Brain pericyte (primary cell): ENCODE measurements at regions not wholly inside any gene's neighbourhood (a gene's known extent, or its start where the extent isn't known, plus 50 kb on each side); places are given as distances from the start of the nearest gene placed in this dataset.

ENCODE experiments used
- DNase-seq: peaks from one replicate; pipeline ENCODE4 v3.0.0-alpha.2; 2012; ENCODE audit warnings: low read depth, low spot score

DNA sequence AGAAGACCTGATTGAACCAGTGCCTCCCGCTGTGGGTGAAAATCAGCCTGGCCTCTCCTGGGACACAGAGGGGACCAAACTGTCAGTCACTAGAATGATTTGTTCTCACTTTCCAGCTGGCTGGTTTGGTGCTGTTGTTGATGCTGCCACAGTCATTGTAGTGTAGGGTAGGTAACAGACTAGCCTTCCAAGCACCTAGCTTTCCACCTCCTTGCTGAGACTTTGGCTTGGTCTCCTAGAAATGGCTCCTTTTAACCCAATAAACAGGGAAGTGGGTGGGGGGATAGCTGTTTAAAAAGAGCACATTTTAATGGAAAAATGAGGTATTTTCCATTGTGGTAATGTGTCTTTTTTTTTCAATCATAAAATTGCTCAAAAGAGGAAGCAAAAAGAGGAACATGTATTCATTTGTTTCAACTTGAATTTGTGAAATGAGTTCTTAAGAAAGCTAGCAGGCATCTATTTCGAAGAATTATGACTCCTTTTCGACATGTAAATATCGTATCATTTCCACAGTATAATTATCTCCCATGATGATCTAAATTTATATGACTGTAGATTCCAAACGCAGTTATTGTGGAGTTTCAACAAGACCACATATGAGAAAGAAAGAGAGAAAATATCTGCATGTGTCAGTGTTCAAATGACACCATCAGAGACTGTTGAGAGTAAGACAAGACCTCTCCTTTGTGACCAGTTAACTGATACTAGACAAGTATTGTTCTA lies 190.1 kb downstream of the HLX start:
- no peak for DNase-seq

DNA sequence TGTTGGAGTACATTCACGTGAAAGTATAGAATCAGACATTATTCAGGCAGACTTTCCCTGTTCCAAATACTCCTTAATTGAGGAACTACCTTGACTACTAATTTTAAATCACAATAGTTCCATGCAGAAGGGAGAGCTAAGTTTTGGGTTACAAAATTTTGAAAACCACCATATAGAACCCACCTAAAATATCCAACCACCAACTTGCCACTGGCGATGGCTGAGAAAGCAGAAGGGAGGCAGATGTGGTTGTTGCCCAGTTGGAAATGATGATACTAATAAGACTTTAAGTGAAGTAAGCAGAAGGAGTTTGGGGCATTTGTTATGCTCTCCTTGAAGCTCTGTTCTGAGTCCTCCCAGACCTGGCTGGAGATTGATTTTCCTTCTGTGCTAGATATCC lies 190.7 kb downstream of the HLX start:
- no peak for DNase-seq

DNA sequence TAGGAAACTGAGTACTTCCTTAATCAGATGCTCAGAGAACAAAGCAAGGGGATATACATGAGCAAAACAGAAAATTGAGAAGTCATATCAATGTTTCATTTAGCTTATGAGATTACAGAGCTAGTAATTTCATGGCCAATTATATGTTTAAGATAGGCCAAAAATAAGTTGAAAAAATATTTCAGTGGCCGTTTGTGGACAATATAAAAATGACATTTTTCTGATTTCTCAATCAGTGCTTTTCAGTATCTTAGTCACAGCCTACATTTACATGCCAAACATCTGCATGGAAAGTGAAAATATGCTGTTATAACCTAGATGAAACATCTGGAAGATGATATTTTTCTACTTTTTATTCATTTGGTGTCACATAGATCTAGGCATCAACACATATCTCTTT lies 192.5 kb downstream of the HLX start:
- no peak for DNase-seq

DNA sequence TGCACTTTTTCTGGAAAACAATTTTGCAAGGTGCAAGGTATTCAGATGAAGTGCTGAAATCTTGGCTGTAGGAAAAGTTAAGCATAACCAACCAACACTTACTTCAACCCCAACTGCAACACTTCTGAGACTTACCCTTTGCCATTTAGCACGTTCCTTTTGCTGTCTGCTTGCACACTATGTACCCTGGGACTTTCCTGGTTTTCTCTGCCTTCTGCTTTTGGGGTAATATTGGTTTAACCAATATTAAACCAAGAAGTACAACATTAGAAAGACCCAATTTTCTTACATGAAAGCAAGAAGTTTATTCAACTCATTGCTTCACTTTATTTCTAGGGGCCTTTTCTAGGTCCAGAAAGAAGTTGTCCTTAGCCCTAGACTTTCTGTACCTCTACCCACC lies 193.0 kb downstream of the HLX start:
- no peak for DNase-seq

DNA sequence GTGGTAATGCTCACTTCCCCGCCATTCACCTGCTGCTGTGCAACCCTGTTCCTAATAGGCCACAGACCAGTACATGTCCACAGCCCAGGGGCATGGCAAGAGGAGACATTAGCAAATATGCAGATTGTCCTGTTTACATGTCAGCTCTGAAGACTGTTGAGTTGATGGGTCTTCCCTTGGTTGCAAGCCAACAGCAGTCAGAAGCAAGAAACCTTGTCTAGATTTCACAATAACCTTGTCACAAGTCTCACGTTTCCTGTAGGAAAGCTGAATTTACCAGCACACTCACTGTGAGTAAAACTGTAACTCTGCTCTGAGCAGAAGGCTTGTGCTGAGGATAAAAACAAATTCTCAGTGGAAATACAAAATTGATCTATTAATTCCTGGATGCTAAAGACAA lies 195.1 kb downstream of the HLX start:
- DNase-seq, result no peak

DNA sequence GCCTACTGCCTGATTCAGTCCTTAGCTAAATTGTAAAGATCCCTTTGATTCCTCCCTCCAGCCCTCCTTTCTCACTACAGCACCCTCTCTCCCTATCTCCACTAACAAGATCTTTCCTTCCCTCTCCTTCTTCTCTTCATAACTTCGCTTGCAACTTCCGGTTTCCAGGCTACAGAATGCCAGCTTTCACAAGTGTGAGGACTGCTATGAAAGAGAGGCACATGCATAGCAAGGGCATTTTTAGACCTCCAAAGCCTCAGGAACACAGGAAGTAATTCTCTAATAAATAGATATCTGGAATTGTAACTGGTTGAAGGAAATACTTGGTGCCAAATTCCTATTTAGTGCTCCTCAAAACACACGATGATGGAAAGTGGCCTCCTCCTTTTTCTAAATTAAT lies 196.7 kb downstream of the HLX start:
- no peak for DNase-seq

DNA sequence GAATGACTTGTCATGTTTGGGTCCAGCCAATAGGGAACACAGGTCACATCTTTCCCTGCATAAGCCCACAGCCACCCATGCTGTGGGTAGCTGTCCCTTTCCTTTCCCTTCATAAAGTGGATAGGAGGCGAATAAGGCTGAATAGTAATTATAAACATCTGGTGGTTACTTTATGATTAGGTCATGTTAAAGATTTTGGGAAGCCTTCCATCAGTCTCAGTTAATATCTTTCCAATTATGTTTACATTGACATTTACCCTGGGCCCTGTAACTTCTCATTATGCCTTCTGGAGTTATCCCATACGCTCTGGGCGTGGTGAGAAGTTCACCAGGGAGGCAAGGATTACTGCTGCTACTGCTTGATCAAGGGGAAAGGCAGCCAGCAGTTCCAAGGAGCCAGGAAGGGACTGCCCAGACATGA lies 197.2 kb downstream of the HLX start:
- DNase-seq, result no peak

DNA sequence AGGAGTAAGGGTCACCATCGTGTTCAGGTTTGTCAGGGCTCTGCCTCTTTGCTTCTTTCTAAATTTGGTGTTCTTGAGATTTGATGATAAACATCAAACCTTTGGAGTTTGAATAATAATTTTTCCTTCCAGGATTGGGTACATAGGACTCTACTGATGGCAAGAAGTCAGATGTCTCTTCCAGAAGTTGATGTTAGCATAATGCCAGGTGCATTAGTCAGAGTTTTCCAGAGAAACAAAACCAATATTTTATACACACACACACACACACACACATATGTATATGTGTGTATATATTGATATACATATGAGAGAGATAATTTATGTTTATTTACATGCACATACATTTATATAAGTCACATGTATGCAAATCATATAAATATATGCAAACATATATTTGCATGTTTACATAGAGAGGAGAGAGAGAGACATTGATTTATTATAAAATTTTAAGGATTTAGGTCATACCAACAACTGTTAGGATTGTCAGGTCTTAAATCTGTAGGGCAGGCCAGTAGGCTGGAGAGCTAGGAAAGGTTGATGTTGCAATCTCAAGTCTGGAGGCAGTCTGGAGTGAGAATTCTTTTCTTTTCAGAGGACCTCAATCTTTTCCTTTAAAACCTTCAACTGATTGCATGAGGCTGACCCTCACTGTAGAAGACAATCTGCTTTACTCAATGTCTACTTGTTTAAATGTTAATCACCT lies 199.2 kb downstream of the HLX start:
- no peak for DNase-seq

DNA sequence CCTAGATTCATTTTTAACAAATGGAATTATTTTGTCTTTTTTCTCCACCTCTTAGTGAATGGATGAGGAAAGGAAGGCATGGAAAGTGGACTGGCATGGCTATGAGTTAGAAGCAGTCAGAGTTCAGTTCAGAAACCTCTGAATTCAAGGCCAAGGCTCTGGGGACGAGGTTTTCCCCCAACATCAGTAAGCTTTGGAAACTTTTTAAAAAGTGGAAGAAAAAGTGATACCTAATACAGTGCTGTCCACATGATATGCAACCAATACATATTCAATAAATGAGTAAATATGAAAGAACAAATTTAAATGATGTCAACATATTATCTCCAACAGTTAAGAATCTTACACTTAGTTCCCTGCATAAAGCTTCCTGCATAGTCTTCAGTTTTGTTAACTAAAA lies 204.7 kb downstream of the HLX start:
- no peak for DNase-seq

DNA sequence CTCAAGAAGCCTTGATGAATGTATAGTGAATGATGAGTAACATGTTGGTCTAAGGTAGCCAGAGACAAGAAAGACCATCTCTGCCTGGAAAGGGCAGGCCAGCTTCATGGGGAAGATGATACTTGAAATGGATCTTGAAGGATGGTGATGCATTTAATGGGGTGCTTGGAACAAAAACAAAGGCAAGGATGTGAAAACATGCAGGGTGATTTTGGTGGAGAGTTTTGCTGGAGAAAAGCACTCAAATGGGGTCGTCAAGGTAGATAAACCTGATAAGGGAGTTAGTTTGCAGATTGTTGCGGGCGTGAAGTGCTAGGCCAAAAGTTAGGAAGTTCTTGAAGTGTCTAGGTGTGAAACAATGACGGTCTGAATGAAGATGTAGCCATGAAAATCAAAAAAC lies 205.4 kb downstream of the HLX start:
- DNase-seq, result no peak

DNA sequence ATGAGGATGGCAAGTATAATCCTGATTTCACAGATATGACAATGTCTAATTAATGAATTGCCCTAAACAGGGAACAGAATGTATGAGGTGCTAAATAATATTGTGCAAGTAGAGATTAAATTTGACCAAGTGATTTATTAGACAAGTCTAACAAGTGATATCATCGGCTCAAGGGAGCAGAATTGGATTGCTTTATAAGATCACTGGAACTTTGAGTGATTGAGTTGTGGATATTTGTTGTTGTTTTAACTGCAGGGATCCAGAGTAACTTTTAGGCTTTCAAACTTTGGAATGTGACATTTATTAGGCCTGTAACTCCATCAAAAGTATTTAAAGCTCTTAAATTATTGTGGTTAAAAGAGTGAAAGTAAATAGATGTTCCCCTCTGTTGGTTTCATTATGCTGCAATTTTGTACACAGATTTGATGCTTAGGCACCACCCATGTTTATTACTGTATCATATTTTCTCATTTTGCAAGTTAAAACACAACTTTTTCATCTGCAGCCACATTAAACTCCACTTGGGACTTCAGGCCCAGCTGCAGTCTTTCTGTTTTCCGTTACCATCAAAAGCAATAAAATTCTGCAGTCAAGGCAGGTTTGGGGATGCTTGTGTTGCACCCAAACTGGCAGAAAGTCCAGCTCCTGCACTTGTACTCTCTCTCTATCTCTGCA lies 206.6 kb downstream of the HLX start:
- DNase-seq, result no peak

DNA sequence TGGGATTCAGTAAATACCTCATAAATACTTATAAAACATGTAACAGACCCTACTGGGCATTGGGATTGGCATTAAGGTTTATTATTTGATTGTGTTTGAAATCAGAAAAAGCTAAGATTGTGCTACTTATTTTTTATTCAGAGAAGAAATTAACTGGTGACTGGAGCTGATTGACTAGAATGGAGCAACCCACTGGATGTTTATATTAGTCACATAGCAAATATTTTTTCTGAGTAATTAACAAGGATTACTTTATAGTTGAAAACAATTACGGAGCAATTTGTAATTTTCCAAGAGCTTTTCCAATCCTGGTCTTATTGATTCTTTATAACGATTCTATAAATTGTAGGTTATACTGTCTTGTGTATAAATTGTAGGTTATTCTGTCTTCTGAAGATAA lies 208.7 kb downstream of the HLX start:
- no peak for DNase-seq

DNA sequence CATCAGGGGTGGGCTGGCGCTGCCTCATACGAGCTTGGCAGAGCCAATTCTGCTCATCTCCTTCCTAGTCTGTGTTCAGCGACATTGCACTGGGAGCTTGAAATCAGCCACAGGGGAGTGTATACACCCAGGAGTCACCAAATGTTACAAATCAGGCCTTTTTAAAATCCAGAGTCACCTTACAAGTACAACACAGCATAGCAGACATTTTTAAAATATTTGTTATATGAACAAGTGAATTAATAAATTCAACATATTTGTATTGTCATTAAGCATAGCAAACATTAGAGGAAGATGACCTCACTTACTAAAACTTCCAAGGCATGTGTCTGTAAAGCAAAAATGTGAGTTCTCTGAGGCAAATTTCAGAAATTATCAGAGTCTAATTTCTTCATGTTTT lies 210.0 kb downstream of the HLX start:
- no peak for DNase-seq

DNA sequence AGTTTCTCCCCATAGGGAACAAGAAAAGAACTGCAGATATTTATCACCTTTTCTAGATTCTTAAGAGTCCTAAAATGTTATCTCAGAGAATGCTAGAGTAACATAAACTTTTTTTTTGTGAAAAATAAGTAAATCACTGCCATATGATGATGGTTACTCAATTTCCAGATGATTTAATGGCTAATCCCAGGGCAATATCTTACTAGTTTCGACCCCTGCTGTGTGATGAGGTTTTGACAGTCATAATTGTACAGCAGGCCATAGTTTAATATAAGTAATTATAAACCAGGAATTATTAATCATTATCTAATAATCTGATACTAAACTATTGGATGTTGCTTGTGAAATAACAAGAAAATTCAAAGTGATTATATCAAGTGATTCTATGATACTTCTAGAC lies 210.6 kb downstream of the HLX start:
- DNase-seq, result no peak

DNA sequence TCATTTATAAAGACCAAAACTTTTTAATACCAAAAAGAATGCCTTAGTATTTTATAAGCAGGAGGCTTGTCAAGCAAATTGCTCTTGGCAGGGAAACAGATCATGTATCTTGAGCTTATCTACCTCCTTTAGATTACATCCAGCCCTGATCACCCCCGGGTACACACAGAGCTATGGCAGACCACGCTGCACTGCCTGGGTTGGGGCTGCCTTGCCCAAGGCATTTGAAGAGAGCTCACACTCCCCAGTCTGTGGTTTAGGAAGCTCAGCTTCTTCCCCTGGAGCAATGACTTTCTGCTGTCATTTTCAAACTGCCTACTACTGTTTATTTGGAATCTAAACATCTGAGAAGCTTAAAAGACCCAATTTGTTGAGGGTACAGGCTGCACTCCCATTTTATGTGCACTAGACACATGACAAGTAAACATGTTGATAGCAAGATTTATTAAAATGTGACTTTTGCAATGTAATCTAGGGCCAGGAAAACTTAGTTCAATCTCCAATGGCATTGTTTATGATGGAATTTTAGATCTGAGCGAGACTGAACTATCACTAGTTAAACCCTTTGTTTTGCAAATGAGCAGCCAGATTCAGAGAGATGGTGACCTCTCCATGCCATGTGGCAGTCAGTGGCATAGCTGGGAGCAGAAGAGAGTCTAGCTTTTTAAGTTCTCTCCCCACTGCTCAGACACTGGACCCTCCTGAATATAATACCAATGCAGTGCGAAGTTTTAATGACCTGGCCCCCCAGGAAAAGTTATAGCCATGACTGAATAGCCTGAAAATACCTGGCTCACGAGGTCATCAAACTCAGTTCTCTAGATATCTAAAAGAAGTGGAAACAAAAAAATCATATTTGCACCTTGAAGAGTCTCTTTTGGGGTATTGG lies 214.9 kb downstream of the HLX start:
- DNase-seq, result no peak

DNA sequence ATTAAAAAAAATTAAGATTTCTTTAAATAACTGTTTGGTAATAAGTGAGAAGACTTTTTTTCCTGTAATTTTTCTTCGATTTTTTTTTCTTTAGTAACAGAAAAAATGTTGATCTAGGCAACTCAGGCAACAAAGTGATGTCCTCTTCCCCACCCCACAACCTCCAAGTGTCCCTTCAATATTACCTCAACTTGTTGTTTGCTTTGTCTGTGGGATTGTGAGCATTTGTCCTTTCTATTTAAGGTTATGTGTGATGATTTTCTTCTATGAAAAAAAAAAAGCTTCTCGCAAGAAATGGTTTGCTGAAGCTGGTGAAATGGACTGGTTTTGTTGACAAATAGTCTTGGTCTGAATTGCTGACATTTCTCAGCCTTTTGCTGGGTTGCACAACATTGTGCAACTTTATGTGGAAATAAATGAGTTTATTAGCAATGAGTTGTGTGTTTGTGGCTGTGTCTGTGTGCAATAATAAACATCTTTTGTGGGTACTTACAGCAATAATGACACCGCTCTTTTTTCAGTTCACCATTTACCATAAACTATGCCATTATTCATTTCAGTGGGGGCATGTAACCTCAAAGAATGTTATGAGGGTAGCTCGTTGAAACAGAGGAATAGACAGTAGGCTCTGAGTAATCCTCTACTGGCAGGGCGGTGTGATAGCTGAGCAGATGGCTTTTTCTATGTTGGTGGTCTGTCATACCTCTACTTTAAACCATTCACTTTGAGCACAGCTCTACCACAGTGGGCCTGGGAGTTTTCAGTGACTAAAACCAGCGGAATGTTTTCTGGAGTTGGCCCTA lies 218.4 kb downstream of the HLX start:
- no peak for DNase-seq

DNA sequence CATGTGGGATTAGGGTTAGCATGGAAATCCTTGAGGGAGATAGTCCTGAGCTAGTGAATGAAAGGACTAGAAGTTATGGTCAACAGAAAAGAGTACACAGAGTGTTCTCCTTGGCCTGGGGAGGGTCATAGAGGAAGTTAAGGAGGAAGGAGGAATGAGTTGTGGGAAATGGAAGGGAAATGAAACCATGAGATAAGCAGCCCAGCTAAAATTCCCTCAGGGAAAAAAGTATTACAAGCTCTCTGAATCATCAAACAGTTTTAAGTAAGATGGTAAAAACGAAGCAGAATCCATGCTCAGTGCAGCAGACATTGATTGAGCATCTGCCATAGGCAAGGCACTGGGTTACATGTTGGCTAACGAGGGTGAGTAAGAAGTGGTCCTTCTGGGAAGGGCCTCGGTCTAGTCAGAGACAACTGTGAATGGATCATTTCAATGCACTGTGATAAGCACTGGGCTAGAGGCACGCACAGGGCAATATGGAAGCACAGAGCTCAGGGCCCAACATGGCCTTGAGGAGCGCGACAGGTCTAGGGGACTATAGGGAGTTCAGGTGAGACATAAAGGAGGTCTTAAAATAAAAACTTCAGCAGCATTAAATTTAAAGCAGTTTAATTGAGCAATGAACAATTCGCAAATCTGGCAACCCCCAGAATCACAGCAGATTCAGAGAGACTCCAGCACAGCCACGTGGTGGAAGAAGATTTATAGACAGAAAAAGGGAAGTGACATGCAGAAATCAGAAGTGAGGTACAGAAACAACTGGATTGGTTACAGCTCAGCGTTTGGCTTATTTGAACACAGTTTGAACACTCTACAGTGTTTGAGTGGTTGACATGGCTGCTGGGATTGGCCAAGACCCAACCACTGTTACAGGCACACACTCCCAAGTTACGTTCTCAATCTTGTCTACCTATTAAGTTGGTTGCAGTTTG lies 219.5 kb downstream of the HLX start:
- DNase-seq, result no peak

DNA sequence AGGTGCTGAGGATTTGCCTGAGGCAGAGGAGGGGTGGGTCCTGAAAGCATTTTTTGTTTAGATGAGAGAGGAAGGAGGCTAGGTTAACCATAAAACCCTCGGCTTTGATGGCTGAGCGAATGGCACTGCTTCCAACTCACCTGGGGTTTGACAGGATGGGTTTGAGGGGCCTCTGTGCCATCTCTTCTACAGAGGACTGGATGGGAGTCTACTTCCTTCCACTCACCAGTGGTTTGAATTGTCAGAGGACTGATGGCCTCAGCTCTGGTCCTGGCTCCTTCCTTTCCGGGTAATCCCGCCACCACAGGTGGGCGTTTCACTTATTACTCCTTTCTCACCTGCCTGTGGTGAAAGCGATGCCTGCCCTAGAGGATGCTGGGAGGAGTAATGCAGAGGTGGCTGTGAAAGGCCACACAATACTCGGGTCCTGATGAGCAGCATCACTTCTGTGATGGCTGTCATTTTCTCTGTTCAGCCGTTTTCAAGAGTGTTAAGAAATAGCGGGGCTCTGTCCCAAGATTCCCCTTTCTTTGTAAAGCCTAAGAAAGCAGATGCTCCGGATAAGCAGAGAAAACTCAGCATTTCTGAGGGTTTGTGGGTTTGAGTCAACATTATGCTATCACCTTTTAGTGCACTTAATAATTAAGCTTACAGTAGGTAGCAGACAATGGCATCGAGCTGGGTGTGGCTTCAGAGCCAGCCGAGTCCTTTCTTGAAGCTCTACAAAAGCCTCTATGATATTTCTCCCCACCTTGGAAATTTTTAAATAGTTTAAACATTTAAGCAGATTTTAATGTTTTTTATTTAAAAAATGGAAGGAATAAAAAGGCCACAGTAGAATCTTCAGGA lies 220.7 kb downstream of the HLX start:
- DNase-seq, result no peak

DNA sequence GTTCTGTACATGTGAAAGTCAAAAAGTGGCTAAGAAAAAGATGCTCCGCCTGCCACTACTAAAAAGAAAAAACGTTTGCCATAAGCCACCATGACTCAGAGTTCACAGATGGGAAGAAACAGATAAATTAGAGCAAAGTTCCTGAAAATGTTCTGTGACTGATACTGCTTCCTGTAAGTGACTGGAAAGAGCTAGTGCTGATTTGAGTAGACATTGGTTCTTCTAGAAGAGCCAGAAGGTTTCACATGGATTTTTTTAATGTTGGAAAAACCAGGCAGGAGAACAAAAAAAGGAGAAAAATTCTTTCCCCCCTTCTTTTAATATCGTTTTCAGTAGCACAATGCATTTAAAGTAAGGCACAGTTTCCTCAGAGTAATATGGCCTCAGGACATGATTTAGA lies 221.4 kb downstream of the HLX start:
- DNase-seq, result no peak
